ENCODE measurements at regions not wholly inside any gene's neighbourhood (a gene's known extent, or its start where the extent isn't known, plus 50 kb on each side); places are given as distances from the start of the nearest gene placed in this dataset.

- TF ChIP-seq NR3C1 (IDR thresholded peaks at IDR 0.05), result no peak
- no peak for TF ChIP-seq MAFK (IDR thresholded peaks at IDR 0.05; ENCODE audit: partially characterized antibody)
- TF ChIP-seq ESRRA (IDR thresholded peaks at IDR 0.05; ENCODE audit: borderline replicate concordance, low read length), result no peak
- no peak for TF ChIP-seq CTCF (IDR thresholded peaks at IDR 0.05)
- no peak for TF ChIP-seq USF2 (IDR thresholded peaks at IDR 0.05)
- TF ChIP-seq KDM5A (IDR thresholded peaks at IDR 0.05), result no peak
- no peak for TF ChIP-seq RFX5 (IDR thresholded peaks at IDR 0.05)
- no peak for TF ChIP-seq E2F6 (IDR thresholded peaks at IDR 0.05; ENCODE audit: borderline replicate concordance, low read depth)
- TF ChIP-seq MYC (IDR thresholded peaks at IDR 0.05; ENCODE audit: borderline replicate concordance, low read length), result no peak
- no peak for TF ChIP-seq RARB (CRISPR knock-in tag; IDR thresholded peaks at IDR 0.05)
- TF ChIP-seq PBX3 (IDR thresholded peaks at IDR 0.05), result no peak
These were observed 222.4 kb downstream of the UNC5CL start for GRCh38 chr6:40816601-40817000.
